ENCODE measurements at regions not wholly inside any gene's neighbourhood (a gene's known extent, or its start where the extent isn't known, plus 50 kb on each side); places are given as distances from the start of the nearest gene placed in this dataset.

DNA sequence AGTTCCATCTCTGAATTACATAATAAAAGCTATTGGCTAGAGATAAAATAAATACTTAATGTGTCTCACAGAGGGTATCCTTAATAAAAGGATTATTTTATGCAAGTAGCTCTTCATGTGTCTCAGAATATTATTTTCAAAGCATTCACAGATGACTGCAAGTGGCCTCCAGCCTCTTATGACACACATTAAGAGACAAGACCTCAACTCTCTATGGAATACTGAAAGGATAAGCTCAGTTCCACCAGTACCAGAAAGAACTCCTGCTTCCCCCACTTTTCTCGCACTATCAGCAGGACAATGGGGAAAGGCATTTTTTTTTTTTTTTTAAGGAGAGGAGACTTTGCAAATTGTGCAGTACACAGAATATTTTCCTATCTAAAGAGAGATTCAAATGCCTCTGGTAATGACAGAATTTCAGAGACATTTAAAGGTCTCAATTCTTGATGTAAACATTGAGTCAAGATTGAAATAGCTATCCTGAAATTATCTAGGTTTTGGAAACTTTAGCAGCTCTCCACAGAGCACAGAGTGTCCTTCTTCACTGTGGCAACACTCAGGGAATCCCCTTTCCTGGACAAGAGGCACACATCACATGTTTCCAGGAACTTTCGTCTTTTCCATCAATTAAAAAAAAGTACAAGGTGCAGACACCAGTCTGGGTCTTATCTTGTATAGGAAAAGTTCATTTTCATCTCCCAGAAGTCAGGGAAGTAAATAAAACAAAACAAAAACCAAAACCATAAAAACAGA lies 122.0 kb upstream of the ANK3 start:
- Histone ChIP-seq H3K4me3 (ENCODE audit: low read depth in 1 of 2, low read length in 2 of 2) (no peak overlapping the region), H3K9me3 (ENCODE audit: control insufficient read depth in 1 of 2, low read length in 2 of 2) (no peaks in the 10 kb centered on the region), H3K27ac (ENCODE audit: low read length) (no peak overlapping the region), H3K36me3 (ENCODE audit: control insufficient read depth in 1 of 2, insufficient read depth in 2 of 2, low read length in 2 of 2) (no peaks in the 10 kb centered on the region), H3K27me3 (ENCODE audit: low read depth, low read length) (no peaks in the 10 kb centered on the region), H3K4me1 (ENCODE audit: control insufficient read depth in 1 of 2, insufficient read depth in 2 of 2, low read length in 2 of 2) (peaks cover 0 to 12% of the 10 kb centered on the region in 2 donors)

GRCh38 chr10:60508831-60509230 lies 119.2 kb upstream of the ANK3 start:
- H3K4me3 ChIP-seq (ENCODE audit: low read depth in 1 of 2, low read length in 2 of 2): no peak overlapping the region
- H3K27ac ChIP-seq (ENCODE audit: low read length): no peak overlapping the region
- H3K9me3 ChIP-seq (ENCODE audit: control insufficient read depth in 1 of 2, low read length in 2 of 2): no peaks in the 10 kb centered on the region
- H3K4me1 ChIP-seq (ENCODE audit: control insufficient read depth in 1 of 2, insufficient read depth in 2 of 2, low read length in 2 of 2): peaks cover 0 to 12% of the 10 kb centered on the region in 2 donors
- no peaks in the 10 kb centered on the region for H3K27me3 ChIP-seq (ENCODE audit: low read depth, low read length)
- H3K36me3 ChIP-seq (ENCODE audit: control insufficient read depth in 1 of 2, insufficient read depth in 2 of 2, low read length in 2 of 2): no peaks in the 10 kb centered on the region

GRCh38 chr10:60508037-60508436 lies 118.4 kb upstream of the ANK3 start:
- Histone ChIP-seq H3K9me3 (ENCODE audit: control insufficient read depth in 1 of 2, low read length in 2 of 2) (no peaks in the 10 kb centered on the region), H3K36me3 (ENCODE audit: control insufficient read depth in 1 of 2, insufficient read depth in 2 of 2, low read length in 2 of 2) (no peaks in the 10 kb centered on the region), H3K27me3 (ENCODE audit: low read depth, low read length) (no peaks in the 10 kb centered on the region), H3K27ac (ENCODE audit: low read length) (no peak overlapping the region), H3K4me1 (ENCODE audit: control insufficient read depth in 1 of 2, insufficient read depth in 2 of 2, low read length in 2 of 2) (peaks cover 0 to 12% of the 10 kb centered on the region in 2 donors), H3K4me3 (ENCODE audit: low read depth in 1 of 2, low read length in 2 of 2) (no peak overlapping the region)

DNA sequence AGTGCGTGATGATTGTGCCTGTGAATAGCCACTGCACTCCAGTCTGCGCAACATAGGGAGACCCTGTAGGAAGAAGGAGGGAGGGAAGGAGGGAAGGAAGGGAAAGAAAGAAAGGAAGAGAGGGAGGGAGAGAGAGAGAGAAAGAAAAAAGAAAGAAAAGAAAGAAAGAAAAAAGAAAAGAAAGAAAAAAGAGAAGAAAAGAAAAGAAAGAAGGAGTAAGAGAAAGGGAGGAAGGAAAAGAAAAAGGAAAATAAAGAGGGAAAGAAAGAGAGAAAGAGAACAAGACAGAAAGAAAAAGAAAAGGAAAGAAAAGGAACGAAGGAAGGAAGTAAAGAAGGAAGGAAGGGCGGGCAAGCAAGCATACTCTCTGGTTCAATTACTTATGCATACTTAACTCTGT lies 112.9 kb upstream of the ANK3 start:
- H3K4me1 ChIP-seq (ENCODE audit: control insufficient read depth in 1 of 2, insufficient read depth in 2 of 2, low read length in 2 of 2): peaks cover 0 to 10% of the 10 kb centered on the region in 2 donors
- no peaks in the 10 kb centered on the region for H3K36me3 ChIP-seq (ENCODE audit: control insufficient read depth in 1 of 2, insufficient read depth in 2 of 2, low read length in 2 of 2)
- H3K27me3 ChIP-seq (ENCODE audit: low read depth, low read length): no peaks in the 10 kb centered on the region
- no peak overlapping the region for H3K27ac ChIP-seq (ENCODE audit: low read length)
- H3K4me3 ChIP-seq (ENCODE audit: low read depth in 1 of 2, low read length in 2 of 2): no peak overlapping the region
- no peaks in the 10 kb centered on the region for H3K9me3 ChIP-seq (ENCODE audit: control insufficient read depth in 1 of 2, low read length in 2 of 2)

GRCh38 chr10:60498985-60499384 lies 109.3 kb upstream of the ANK3 start:
- Histone ChIP-seq H3K9me3 (ENCODE audit: control insufficient read depth in 1 of 2, low read length in 2 of 2) (no peaks in the 10 kb centered on the region), H3K27ac (ENCODE audit: low read length) (no peak overlapping the region), H3K36me3 (ENCODE audit: control insufficient read depth in 1 of 2, insufficient read depth in 2 of 2, low read length in 2 of 2) (no peaks in the 10 kb centered on the region), H3K4me1 (ENCODE audit: control insufficient read depth in 1 of 2, insufficient read depth in 2 of 2, low read length in 2 of 2) (peaks cover 0 to 11% of the 10 kb centered on the region in 2 donors), H3K4me3 (ENCODE audit: low read depth in 1 of 2, low read length in 2 of 2) (no peak overlapping the region), H3K27me3 (ENCODE audit: low read depth, low read length) (no peaks in the 10 kb centered on the region)

GRCh38 chr10:60497364-60497763 lies 107.7 kb upstream of the ANK3 start:
- Histone ChIP-seq H3K9me3 (ENCODE audit: control insufficient read depth in 1 of 2, low read length in 2 of 2) (no peaks in the 10 kb centered on the region), H3K4me1 (ENCODE audit: control insufficient read depth in 1 of 2, insufficient read depth in 2 of 2, low read length in 2 of 2) (peaks cover 0 to 11% of the 10 kb centered on the region in 2 donors), H3K36me3 (ENCODE audit: control insufficient read depth in 1 of 2, insufficient read depth in 2 of 2, low read length in 2 of 2) (no peaks in the 10 kb centered on the region), H3K27ac (ENCODE audit: low read length) (no peak overlapping the region), H3K27me3 (ENCODE audit: low read depth, low read length) (no peaks in the 10 kb centered on the region), H3K4me3 (ENCODE audit: low read depth in 1 of 2, low read length in 2 of 2) (no peak overlapping the region)

DNA sequence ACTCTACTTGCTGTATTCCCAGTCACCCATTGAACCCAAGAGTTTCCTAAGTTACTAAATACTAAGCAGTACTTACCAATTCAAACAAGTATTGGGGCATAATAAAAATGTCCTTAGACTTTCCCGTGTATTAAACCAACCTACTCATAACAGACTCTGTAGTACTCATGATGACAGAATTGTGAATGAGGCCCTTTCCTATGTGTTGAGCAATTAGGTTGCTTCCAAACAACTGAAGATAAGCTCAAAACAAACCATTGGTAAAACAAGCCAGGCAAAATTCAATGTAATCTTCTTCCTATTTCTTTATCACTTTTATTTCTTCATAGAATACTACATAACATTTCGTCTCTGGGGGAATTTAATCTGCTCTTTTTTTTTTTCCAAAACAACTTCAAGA lies 106.5 kb upstream of the ANK3 start:
- no peaks in the 10 kb centered on the region for H3K9me3 ChIP-seq (ENCODE audit: control insufficient read depth in 1 of 2, low read length in 2 of 2)
- peaks cover 0 to 11% of the 10 kb centered on the region in 2 donors for H3K4me1 ChIP-seq (ENCODE audit: control insufficient read depth in 1 of 2, insufficient read depth in 2 of 2, low read length in 2 of 2)
- no peaks in the 10 kb centered on the region for H3K27me3 ChIP-seq (ENCODE audit: low read depth, low read length)
- H3K27ac ChIP-seq (ENCODE audit: low read length): no peak overlapping the region
- H3K36me3 ChIP-seq (ENCODE audit: control insufficient read depth in 1 of 2, insufficient read depth in 2 of 2, low read length in 2 of 2): no peaks in the 10 kb centered on the region
- no peak overlapping the region for H3K4me3 ChIP-seq (ENCODE audit: low read depth in 1 of 2, low read length in 2 of 2)

- peaks cover 0 to 11% of the 10 kb centered on the region in 2 donors for H3K4me1 ChIP-seq (ENCODE audit: control insufficient read depth in 1 of 2, insufficient read depth in 2 of 2, low read length in 2 of 2)
- no peaks in the 10 kb centered on the region for H3K36me3 ChIP-seq (ENCODE audit: control insufficient read depth in 1 of 2, insufficient read depth in 2 of 2, low read length in 2 of 2)
- no peak overlapping the region for H3K27ac ChIP-seq (ENCODE audit: low read length)
- H3K9me3 ChIP-seq (ENCODE audit: control insufficient read depth in 1 of 2, low read length in 2 of 2): no peaks in the 10 kb centered on the region
- no peak overlapping the region for H3K4me3 ChIP-seq (ENCODE audit: low read depth in 1 of 2, low read length in 2 of 2)
- H3K27me3 ChIP-seq (ENCODE audit: low read depth, low read length): no peaks in the 10 kb centered on the region
These were observed 105.8 kb upstream of the ANK3 start for GRCh38 chr10:60495338-60496055.

DNA sequence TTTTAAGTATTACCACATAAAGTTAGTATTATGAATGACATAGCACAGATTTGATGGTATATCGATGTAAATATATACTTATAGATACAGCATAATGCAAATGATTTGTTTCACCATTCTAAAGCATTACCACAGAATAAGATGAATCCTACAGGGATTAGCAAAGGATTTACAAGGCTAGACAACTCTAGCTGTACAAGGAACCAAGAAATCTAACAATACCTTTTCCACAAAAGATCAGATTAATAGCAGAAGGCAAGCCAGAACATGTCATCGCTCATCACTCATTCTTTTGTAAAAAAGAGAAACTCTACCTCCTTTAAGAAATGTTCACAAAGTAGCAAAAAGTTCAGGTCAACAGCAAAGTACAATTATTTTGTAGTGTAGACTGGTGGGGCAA lies 105.1 kb upstream of the ANK3 start:
- H3K27ac ChIP-seq (ENCODE audit: low read length): no peak overlapping the region
- H3K9me3 ChIP-seq (ENCODE audit: control insufficient read depth in 1 of 2, low read length in 2 of 2): no peaks in the 10 kb centered on the region
- no peak overlapping the region for H3K4me3 ChIP-seq (ENCODE audit: low read depth in 1 of 2, low read length in 2 of 2)
- H3K27me3 ChIP-seq (ENCODE audit: low read depth, low read length): no peaks in the 10 kb centered on the region
- no peaks in the 10 kb centered on the region for H3K36me3 ChIP-seq (ENCODE audit: control insufficient read depth in 1 of 2, insufficient read depth in 2 of 2, low read length in 2 of 2)
- peaks cover 0 to 18% of the 10 kb centered on the region in 2 donors for H3K4me1 ChIP-seq (ENCODE audit: control insufficient read depth in 1 of 2, insufficient read depth in 2 of 2, low read length in 2 of 2)

DNA sequence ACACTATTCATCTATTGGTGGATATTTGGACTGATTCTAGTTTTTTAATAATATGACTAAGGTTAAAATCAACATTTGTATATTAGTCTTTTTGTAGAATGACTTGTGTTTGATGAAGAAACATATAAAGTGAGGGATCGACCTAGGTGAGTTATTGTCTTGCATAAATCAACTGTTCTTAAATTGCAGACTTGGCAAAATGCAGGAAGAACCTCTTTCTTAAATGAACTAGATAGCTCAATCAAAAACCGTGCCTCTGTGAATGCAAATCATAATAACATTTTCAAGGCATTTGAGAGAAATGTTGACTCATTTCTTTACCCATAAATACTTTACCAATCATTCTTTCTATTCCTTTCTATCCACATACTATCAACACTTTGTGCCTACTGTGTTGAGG lies 101.5 kb upstream of the ANK3 start:
- Histone ChIP-seq H3K4me3 (ENCODE audit: low read depth in 1 of 2, low read length in 2 of 2) (no peak overlapping the region), H3K4me1 (ENCODE audit: control insufficient read depth in 1 of 2, insufficient read depth in 2 of 2, low read length in 2 of 2) (peaks cover 0 to 8% of the 10 kb centered on the region in 2 donors), H3K9me3 (ENCODE audit: control insufficient read depth in 1 of 2, low read length in 2 of 2) (no peaks in the 10 kb centered on the region), H3K27ac (ENCODE audit: low read length) (no peak overlapping the region), H3K36me3 (ENCODE audit: control insufficient read depth in 1 of 2, insufficient read depth in 2 of 2, low read length in 2 of 2) (no peaks in the 10 kb centered on the region), H3K27me3 (ENCODE audit: low read depth, low read length) (no peaks in the 10 kb centered on the region)

GRCh38 chr10:60490013-60490412 lies 100.3 kb upstream of the ANK3 start:
- no peaks in the 10 kb centered on the region for H3K36me3 ChIP-seq (ENCODE audit: control insufficient read depth in 1 of 2, insufficient read depth in 2 of 2, low read length in 2 of 2)
- no peaks in the 10 kb centered on the region for H3K27me3 ChIP-seq (ENCODE audit: low read depth, low read length)
- H3K27ac ChIP-seq (ENCODE audit: low read length): no peak overlapping the region

More at GRCh38 chr10:60490013-60490412, 100.3 kb upstream of the ANK3 start:
- Histone ChIP-seq H3K9me3 (ENCODE audit: control insufficient read depth in 1 of 2, low read length in 2 of 2) (no peaks in the 10 kb centered on the region), H3K4me3 (ENCODE audit: low read depth in 1 of 2, low read length in 2 of 2) (no peak overlapping the region), H3K4me1 (ENCODE audit: control insufficient read depth in 1 of 2, insufficient read depth in 2 of 2, low read length in 2 of 2) (peaks cover 0 to 8% of the 10 kb centered on the region in 2 donors)
